ENCODE measurements at regions not wholly inside any gene's neighbourhood (a gene's known extent, or its start where the extent isn't known, plus 50 kb on each side); places are given as distances from the start of the nearest gene placed in this dataset.

GRCh38 chr3:18643281-18643680 lies 218.1 kb upstream of the SATB1 start:
- peak; percentile 48 for ATAC-seq (ENCODE audit: poor library complexity)
- CTCF ChIA-PET, result interaction anchor here (1.3 kb wide), 1 partner anchor 21 kb away, joined by 3 read pairs; no protein-coding TSS in a partner anchor
- Mint-ChIP-seq H3K27me3 (no peaks in the 10 kb centered on the region), H3K27ac (peak overlapping the region; percentile 57), H3K4me1 (ENCODE audit: low read depth) (peaks cover 45% of the 10 kb centered on the region), H3K9me3 (peaks cover 4% of the 10 kb centered on the region), H3K36me3 (ENCODE audit: low read depth) (no peaks in the 10 kb centered on the region), H3K4me3 (peak overlapping the region; percentile 35)
- Histone ChIP-seq H3K27ac (ENCODE audit: low read depth in 1 of 2, low read length in 2 of 2) (no peak overlapping the region), H3K4me3 (ENCODE audit: low read length) (no peak overlapping the region), H3K4me1 (ENCODE audit: insufficient read depth, low read length) (peaks cover 16% of the 10 kb centered on the region), H3K36me3 (ENCODE audit: insufficient read depth, low read length) (no peaks in the 10 kb centered on the region), H3K9me3 (ENCODE audit: control insufficient read depth in 1 of 2, insufficient read depth in 1 of 2, low read length in 2 of 2) (no peaks in the 10 kb centered on the region), H3K27me3 (ENCODE audit: control insufficient read depth in 1 of 2, insufficient read depth in 2 of 2, low read length in 2 of 2) (no peaks in the 10 kb centered on the region)
- DNase-seq, result peak in 3 of 14 experiments; percentile 8 to 64 (median 12)
- TF ChIP-seq, protein P1, sequence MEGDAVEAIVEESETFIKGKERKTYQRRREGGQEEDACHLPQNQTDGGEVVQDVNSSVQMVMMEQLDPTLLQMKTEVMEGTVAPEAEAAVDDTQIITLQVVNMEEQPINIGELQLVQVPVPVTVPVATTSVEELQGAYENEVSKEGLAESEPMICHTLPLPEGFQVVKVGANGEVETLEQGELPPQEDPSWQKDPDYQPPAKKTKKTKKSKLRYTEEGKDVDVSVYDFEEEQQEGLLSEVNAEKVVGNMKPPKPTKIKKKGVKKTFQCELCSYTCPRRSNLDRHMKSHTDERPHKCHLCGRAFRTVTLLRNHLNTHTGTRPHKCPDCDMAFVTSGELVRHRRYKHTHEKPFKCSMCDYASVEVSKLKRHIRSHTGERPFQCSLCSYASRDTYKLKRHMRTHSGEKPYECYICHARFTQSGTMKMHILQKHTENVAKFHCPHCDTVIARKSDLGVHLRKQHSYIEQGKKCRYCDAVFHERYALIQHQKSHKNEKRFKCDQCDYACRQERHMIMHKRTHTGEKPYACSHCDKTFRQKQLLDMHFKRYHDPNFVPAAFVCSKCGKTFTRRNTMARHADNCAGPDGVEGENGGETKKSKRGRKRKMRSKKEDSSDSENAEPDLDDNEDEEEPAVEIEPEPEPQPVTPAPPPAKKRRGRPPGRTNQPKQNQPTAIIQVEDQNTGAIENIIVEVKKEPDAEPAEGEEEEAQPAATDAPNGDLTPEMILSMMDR (IDR thresholded peaks at IDR 0.05), result no peak
- intact Hi-C loops (cut with DNase I, micrococcal nuclease), result no loop called here
- POLR2A ChIA-PET, result interaction anchor here (0.8 to 1.6 kb wide), 3 partner anchors 18 to 73 kb away, joined by 3 to 4 read pairs (median 3); no protein-coding TSS in a partner anchor

GRCh38 chr3:18641916-18642315 lies 216.8 kb upstream of the SATB1 start:
- H3K4me1 ChIP-seq (ENCODE audit: insufficient read depth, low read length), result peaks cover 16% of the 10 kb centered on the region
- intact Hi-C loops (cut with DNase I, micrococcal nuclease), result no loop called here
- H3K4me1 Mint-ChIP-seq (ENCODE audit: low read depth), result peaks cover 41% of the 10 kb centered on the region

GRCh38 chr3:18635215-18635614 lies 210.1 kb upstream of the SATB1 start:
- ChIA-PET POLR2A (no interaction called here), CTCF (no interaction called here)
- H3K36me3 ChIP-seq (ENCODE audit: insufficient read depth, low read length), result no peaks in the 10 kb centered on the region
- H3K27ac Mint-ChIP-seq, result no peak overlapping the region
- no peak overlapping the region for H3K4me3 ChIP-seq (ENCODE audit: low read length)
- H3K9me3 ChIP-seq (ENCODE audit: control insufficient read depth in 1 of 2, insufficient read depth in 1 of 2, low read length in 2 of 2), result no peaks in the 10 kb centered on the region
- no peak for DNase-seq
- H3K9me3 Mint-ChIP-seq, result peaks cover 4% of the 10 kb centered on the region
- no peaks in the 10 kb centered on the region for H3K36me3 Mint-ChIP-seq (ENCODE audit: low read depth)
- no peaks in the 10 kb centered on the region for H3K27me3 ChIP-seq (ENCODE audit: control insufficient read depth in 1 of 2, insufficient read depth in 2 of 2, low read length in 2 of 2)
- no peaks in the 10 kb centered on the region for H3K4me1 ChIP-seq (ENCODE audit: insufficient read depth, low read length)
- H3K27me3 Mint-ChIP-seq, result no peaks in the 10 kb centered on the region
- ATAC-seq (ENCODE audit: poor library complexity), result no peak
- H3K27ac ChIP-seq (ENCODE audit: low read depth in 1 of 2, low read length in 2 of 2), result no peak overlapping the region
- no peak overlapping the region for H3K4me3 Mint-ChIP-seq
- H3K4me1 Mint-ChIP-seq (ENCODE audit: low read depth), result no peaks in the 10 kb centered on the region
- intact Hi-C loops (cut with DNase I, micrococcal nuclease), result loop anchor here in 1 of 2 experiments (5.0 kb wide), 1 partner anchor 43 kb away; no protein-coding TSS in a partner anchor
- TF ChIP-seq, protein P1 (IDR thresholded peaks at IDR 0.05), result no peak

More at GRCh38 chr3:18641916-18642315, 216.8 kb upstream of the SATB1 start:
- no peak overlapping the region for H3K4me3 ChIP-seq (ENCODE audit: low read length)
- no peak overlapping the region for H3K27ac Mint-ChIP-seq
- TF ChIP-seq, protein P1 (IDR thresholded peaks at IDR 0.05), result no peak
- no peak for ATAC-seq (ENCODE audit: poor library complexity)
- no peak for DNase-seq
- H3K27me3 Mint-ChIP-seq, result no peaks in the 10 kb centered on the region
- H3K9me3 Mint-ChIP-seq, result peaks cover 4% of the 10 kb centered on the region
- H3K36me3 Mint-ChIP-seq (ENCODE audit: low read depth), result no peaks in the 10 kb centered on the region
- no peak overlapping the region for H3K4me3 Mint-ChIP-seq
- no peaks in the 10 kb centered on the region for H3K27me3 ChIP-seq (ENCODE audit: control insufficient read depth in 1 of 2, insufficient read depth in 2 of 2, low read length in 2 of 2)
- no peaks in the 10 kb centered on the region for H3K36me3 ChIP-seq (ENCODE audit: insufficient read depth, low read length)
- ChIA-PET CTCF (interaction anchor here (1.2 to 2.2 kb wide), 2 partner anchors 16 to 777 kb away, joined by 3 to 7 read pairs; no protein-coding TSS in a partner anchor), POLR2A (no interaction called here)
- no peaks in the 10 kb centered on the region for H3K9me3 ChIP-seq (ENCODE audit: control insufficient read depth in 1 of 2, insufficient read depth in 1 of 2, low read length in 2 of 2)
- no peak overlapping the region for H3K27ac ChIP-seq (ENCODE audit: low read depth in 1 of 2, low read length in 2 of 2)

Data from CD4-positive, alpha-beta T cell (primary cell).